ENCODE measurements at regions not wholly inside any gene's neighbourhood (a gene's known extent, or its start where the extent isn't known, plus 50 kb on each side); places are given as distances from the start of the nearest gene placed in this dataset.

DNA sequence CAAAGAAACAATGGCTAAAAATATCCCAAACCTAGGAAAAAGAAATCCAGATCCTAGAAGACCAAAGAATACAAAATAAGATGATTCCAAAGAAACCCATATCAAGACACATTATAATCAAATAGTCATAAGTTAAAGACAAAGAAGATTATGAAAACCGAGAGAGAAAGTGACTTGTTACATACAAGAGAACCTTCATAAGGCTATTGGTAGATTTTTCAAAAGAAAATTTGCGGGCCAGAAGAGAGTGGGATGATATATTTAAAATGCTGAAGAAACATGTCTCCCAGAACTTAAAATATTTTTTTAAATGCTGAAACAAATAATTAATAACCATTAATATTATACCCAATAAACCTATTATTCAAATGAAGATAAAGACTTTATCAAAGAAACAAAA is 687.3 kb downstream of the TLE4 start:
- no peak overlapping the region for H3K18ac ChIP-seq (ENCODE audit: extremely low read depth, low read length)
- no peak overlapping the region for H2BK12ac ChIP-seq (ENCODE audit: low read depth, low read length)
- no peak overlapping the region for H2BK120ac ChIP-seq (replicated peaks; ENCODE audit: low read depth, low read length)
- no peak overlapping the region for H3K23ac ChIP-seq (ENCODE audit: insufficient read length)
- H2AK5ac ChIP-seq (ENCODE audit: low read depth, low read length) = no peak overlapping the region
- 82% methylated on average over 2 of the region's 2 CpGs; no CpG with 5 or more reads in 1 of the 2 experiments for WGBS, 2 experiments (ENCODE audit: extremely low coverage in 1 of 2, insufficient coverage in 1 of 2, insufficient read length in 1 of 2, insufficient replicate concordance in 2 of 2, low coverage in 1 of 2, low lambda C conversion rate in 2 of 2, missing lambda C conversion rate in 1 of 2)
- DNase-seq (ENCODE audit: low read depth in 1 of 2, low spot score in 2 of 2) = no peak
- H3K56ac ChIP-seq (replicated peaks; ENCODE audit: insufficient read length, low read depth, low read length) = no peak overlapping the region
- no peaks in the 10 kb centered on the region for H3K79me1 ChIP-seq (ENCODE audit: low read depth, low read length)
- no peak overlapping the region for H3K9ac ChIP-seq (replicated peaks in 1 of 4; ENCODE audit: extremely low read depth in 1 of 4, low read depth in 3 of 4, low read length in 3 of 4)
- no peak overlapping the region for H3K4ac ChIP-seq (replicated peaks; ENCODE audit: insufficient read length, low read depth, low read length)
- no peak overlapping the region for H3K27ac ChIP-seq (ENCODE audit: low read depth, low read length)
- no peak overlapping the region for H4K8ac ChIP-seq (ENCODE audit: extremely low read depth, insufficient read depth, low read length)
- no peak for FAIRE-seq
- H3K4me1 ChIP-seq (replicated peaks in 1 of 4; ENCODE audit: control insufficient read depth in 3 of 4, insufficient read depth in 4 of 4, low read length in 3 of 4) = no peaks in the 10 kb centered on the region
- no peaks in the 10 kb centered on the region for H3K27me3 ChIP-seq (replicated peaks in 1 of 4; ENCODE audit: control insufficient read depth in 3 of 4, extremely low read depth in 1 of 4, insufficient read depth in 3 of 4, low read length in 3 of 4)
- no peak overlapping the region for H2BK15ac ChIP-seq (ENCODE audit: low read length)
- H2BK5ac ChIP-seq (ENCODE audit: low read depth, low read length) = no peak overlapping the region
- TF ChIP-seq TCF12 (IDR thresholded peaks at IDR 0.05; ENCODE audit: low read depth, low read length) = no peak
- TF ChIP-seq POLR2A (IDR thresholded peaks at IDR 0.05; ENCODE audit: control extremely low read depth in 1 of 2, low read depth in 2 of 2, low read length in 2 of 2) = no peak
- no peak for TF ChIP-seq SIX5 (IDR thresholded peaks at IDR 0.05; ENCODE audit: low read depth, low read length)
- no peak for TF ChIP-seq SP2 (IDR thresholded peaks at IDR 0.05; ENCODE audit: low read length)
- H4K20me1 ChIP-seq (replicated peaks in 1 of 2; ENCODE audit: control insufficient read depth in 1 of 2, insufficient read depth in 2 of 2, low read length in 2 of 2) = no peaks in the 10 kb centered on the region
- H3K9me3 ChIP-seq (ENCODE audit: insufficient read depth in 2 of 2, low read depth in 1 of 2, low read length in 1 of 2) = peaks cover 3 to 13% of the 10 kb centered on the region in 2 experiments; a peak in 2 of 4 replicates
- no peak overlapping the region for H3K4me3 ChIP-seq (ENCODE audit: extremely low read depth in 1 of 4, insufficient read depth in 2 of 4, low read depth in 3 of 4, low read length in 4 of 4)
- no peak overlapping the region for H4K5ac ChIP-seq (ENCODE audit: insufficient read length, low read depth, low read length)
- H3K14ac ChIP-seq (ENCODE audit: insufficient read length) = no peak overlapping the region
- no peaks in the 10 kb centered on the region for H3K36me3 ChIP-seq (ENCODE audit: control insufficient read depth in 2 of 4, insufficient read depth in 4 of 4, low read length in 3 of 4)
- no peak overlapping the region for H2BK20ac ChIP-seq (ENCODE audit: low read length)
- no peaks in the 10 kb centered on the region for H3K23me2 ChIP-seq (ENCODE audit: low read depth, low read length)
- no peak overlapping the region for H3K4me2 ChIP-seq (ENCODE audit: insufficient read depth in 1 of 2, low read depth in 2 of 2, low read length in 2 of 2)
- H2AFZ ChIP-seq (ENCODE audit: low read length) = no peak overlapping the region
- no peaks in the 10 kb centered on the region for H3K79me2 ChIP-seq (ENCODE audit: control insufficient read depth in 1 of 2, insufficient read depth in 2 of 2, low read length in 2 of 2)
- ChIA-PET CTCF (ENCODE audit: partially characterized antibody) (no interaction called here), POLR2A (ENCODE audit: partially characterized antibody) (no interaction called here)
- H4K91ac ChIP-seq (replicated peaks; ENCODE audit: insufficient read length, low read length) = no peak overlapping the region
